Stimulated activated CD8-positive, alpha-beta memory T cell treated with anti-CD3 and anti-CD28 coated beads, Interleukin-7, amount 100 ng/mL, for 48 hours (primary cell): ENCODE measurements at regions not wholly inside any gene's neighbourhood (a gene's known extent, or its start where the extent isn't known, plus 50 kb on each side); places are given as distances from the start of the nearest gene placed in this dataset.
"Not testable (repeated sequence)": the region's sequence is repeated elsewhere in the genome, so short reads cannot be mapped to it uniquely, and the experiment has no call there.

Experiments used
- DNase-seq, 2 donors: peaks; one replicate each; pipeline ENCODE4 v3.0.0-alpha.2; 2020; ENCODE audit warnings: low read depth in 1 of 2; ENCODE audit errors: extremely low read depth in 1 of 2

- DNase-seq, result no peak
Measured at GRCh38 chr12:107826276-107826675, 51.8 kb downstream of the ASCL4 start.

- no peak for DNase-seq
Measured at GRCh38 chr12:107829271-107829670, 54.8 kb downstream of the ASCL4 start.

GRCh38 chr12:107832441-107832840, 57.9 kb downstream of the ASCL4 start:
- DNase-seq, result no peak

GRCh38 chr12:107840186-107840585, 65.7 kb downstream of the ASCL4 start:
- no peak for DNase-seq

- DNase-seq, result no peak
Measured at GRCh38 chr12:107843351-107844311, 69.1 kb downstream of the ASCL4 start.

GRCh38 chr12:107844312-107844921, 69.9 kb downstream of the ASCL4 start:
- DNase-seq, result no peak

- DNase-seq, result no peak
Measured at GRCh38 chr12:107845226-107845979, 70.9 kb downstream of the ASCL4 start.

- DNase-seq, result no peak
Measured at GRCh38 chr12:107845980-107846659, 71.6 kb downstream of the ASCL4 start.

- no peak for DNase-seq
Measured at GRCh38 chr12:107847430-107847829, 72.9 kb downstream of the ASCL4 start.

- DNase-seq, result no peak
Measured at GRCh38 chr12:107847830-107848229, 73.3 kb downstream of the ASCL4 start.

- no peak for DNase-seq
Measured at GRCh38 chr12:107853479-107853878, 79.0 kb downstream of the ASCL4 start.

GRCh38 chr12:107855471-107855870, 81.0 kb downstream of the ASCL4 start:
- DNase-seq, result no peak

GRCh38 chr12:107856096-107856495, 81.6 kb downstream of the ASCL4 start:
- no peak for DNase-seq

GRCh38 chr12:107857191-107857590, 82.7 kb downstream of the ASCL4 start:
- DNase-seq, result no peak

GRCh38 chr12:107859367-107859766, 84.9 kb downstream of the ASCL4 start:
- no peak for DNase-seq

- no peak for DNase-seq
Measured at GRCh38 chr12:107864235-107864634, 89.7 kb downstream of the ASCL4 start.

- DNase-seq, result not testable (repeated sequence)
Measured at GRCh38 chr12:107864727-107865126, 90.2 kb downstream of the ASCL4 start.

- no peak for DNase-seq
Measured at GRCh38 chr12:107873223-107873622, 98.7 kb downstream of the ASCL4 start.

- DNase-seq, result no peak
Measured at GRCh38 chr12:107875786-107876185, 101.3 kb downstream of the ASCL4 start.

GRCh38 chr12:107884769-107885694, 110.5 kb downstream of the ASCL4 start:
- peak in 1 of 2 donors; percentile 5 for DNase-seq
